K562 (cell line): ENCODE measurements at regions not wholly inside any gene's neighbourhood (a gene's known extent, or its start where the extent isn't known, plus 50 kb on each side); places are given as distances from the start of the nearest gene placed in this dataset.
A peak's percentile ranks its signal among the peaks of the same experiment; 100 is the strongest.

Source experiments
- ATAC-seq: fragments of 200-7000 bp; cut with Tn5 transposase; 3 replicates; pipeline ENCODE4 v1.9.1; 2020; ENCODE audit warnings: moderate library complexity
- BruUV-seq: library from RNA; stranded (reverse); fragments of 400-500 nt; replicated peaks from 2 replicates; lab custom pipeline; 2021; lab: Mats Ljungman, UMichigan
- CTCF ChIA-PET: fragments of 300-600 bp; formaldehyde crosslinking; extraction: SDS; loops from one replicate; lab custom pipeline; 2021; ENCODE audit warnings: low intra/inter-chr PET ratio; lab: Yijun Ruan, JAX
- POLR2A ChIA-PET: fragments of 300-600, 350-650 bp; sonication (Branson Sonifier 250); formaldehyde crosslinking; extraction: SDS; loops from one replicate; lab custom pipeline; 2021; ENCODE audit warnings: antibody characterized with exemption, inconsistent platforms; lab: Yijun Ruan, JAX
- DNase-seq, 4 experiments: peaks; one replicate each; pipeline versions ENCODE4 v3.0.0 to v3.0.0-alpha.2; 2011 to 2018; ENCODE audit warnings: low spot score in 3 of 4, mixed read lengths in 3 of 4; ENCODE audit errors: extremely low read depth in 1 of 4
- FAIRE-seq: peaks from 2 replicates; lab custom pipeline; 2011; peaks lifted over from hg19 to GRCh38; lab: Jason Lieb, UNC
- H2AFZ ChIP-seq: 2 replicates; pipeline ENCODE4 v1.6.0; 2011; ENCODE audit warnings: low read depth, low read length, control low read depth, inconsistent platforms
- H3K27ac ChIP-seq: fragments of 200-600 bp; 3 replicates; pipeline ENCODE4 v1.8.0; 2011; ENCODE audit warnings: low read depth, mild to moderate bottlenecking, control low read depth, inconsistent platforms, low read length, moderate library complexity, mixed read lengths; ENCODE audit errors: extremely low read depth
- H3K27me3 ChIP-seq, 2 experiments: fragments of 300-600 bp in 1 of 2; 2 replicates in 1 of 2; 3 replicates in 1 of 2; pipeline versions ENCODE4 v1.6.0 to v1.8.0; 2011; ENCODE audit warnings: inconsistent platforms in 2 of 2, low read length in 2 of 2, mild to moderate bottlenecking in 1 of 2, mixed read lengths in 1 of 2, moderate library complexity in 1 of 2; ENCODE audit not compliant: control insufficient read depth in 2 of 2, insufficient read depth in 2 of 2
- H3K36me3 ChIP-seq: fragments of 300-600 bp; 3 replicates; pipeline ENCODE4 v1.8.0; 2011; ENCODE audit warnings: mild to moderate bottlenecking, low read length, inconsistent platforms; ENCODE audit not compliant: control insufficient read depth, insufficient read depth
- H3K4me1 ChIP-seq, 2 experiments: fragments of 200-600 bp in 1 of 2; replicated peaks in 1 of 2; 2 replicates in 1 of 2; 3 replicates in 1 of 2; pipeline versions ENCODE4 v1.5.1 to v1.8.0; 2011; ENCODE audit warnings: inconsistent platforms in 2 of 2, low read length in 2 of 2, mild to moderate bottlenecking in 1 of 2, mixed read lengths in 1 of 2, moderate library complexity in 1 of 2; ENCODE audit not compliant: control insufficient read depth in 2 of 2, insufficient read depth in 2 of 2
- H3K4me2 ChIP-seq: 2 replicates; pipeline ENCODE4 v1.6.1; 2011; ENCODE audit warnings: low read length, control low read depth, inconsistent platforms, mixed read lengths; ENCODE audit not compliant: insufficient read depth
- H3K4me3 ChIP-seq: fragments of 200-600 bp; sonication (generic), shearing (Covaris generic); 2 replicates; pipeline ENCODE4 v1.5.1; 2016; ENCODE audit warnings: control low read depth, inconsistent platforms
- H3K79me2 ChIP-seq: fragments of 200-600 bp; 3 replicates; pipeline ENCODE4 v1.8.0; 2011; ENCODE audit warnings: low read length, inconsistent platforms; ENCODE audit not compliant: control insufficient read depth, insufficient read depth
- H3K9ac ChIP-seq, 2 experiments: 2 replicates each; pipeline versions ENCODE4 v1.6.0 to v1.6.1; 2011; ENCODE audit warnings: low read depth in 2 of 2, low read length in 2 of 2, control low read depth in 1 of 2, inconsistent platforms in 1 of 2, mild to moderate bottlenecking in 1 of 2, mixed read lengths in 1 of 2; ENCODE audit not compliant: insufficient read depth in 1 of 2
- H3K9me1 ChIP-seq: one replicate; pipeline ENCODE4 v1.6.0; 2011; ENCODE audit warnings: inconsistent platforms, mild to moderate bottlenecking, low read length, moderate library complexity; ENCODE audit not compliant: control insufficient read depth, insufficient read depth
- H3K9me3 ChIP-seq: replicated peaks from 2 replicates; pipeline ENCODE4 v1.5.1; 2011; ENCODE audit warnings: low read depth, low read length, inconsistent platforms; ENCODE audit not compliant: control insufficient read depth, insufficient read depth
- H4K20me1 ChIP-seq: replicated peaks from 2 replicates; pipeline ENCODE4 v1.6.1; 2011; ENCODE audit warnings: low read length, inconsistent platforms, mixed read lengths; ENCODE audit not compliant: control insufficient read depth, insufficient read depth
- C11orf30 ChIP-seq: fragments of 450-650 bp; IDR thresholded peaks from 2 replicates; pipeline ENCODE4 v1.6.1; 2016; ENCODE audit warnings: low read depth, mild to moderate bottlenecking
- HCFC1 ChIP-seq: IDR thresholded peaks from 2 replicates; pipeline ENCODE4 v1.6.1; 2012; ENCODE audit warnings: low read depth, low read length, improper control_type of control experiment
- MAFF ChIP-seq: IDR thresholded peaks from 2 replicates; pipeline ENCODE4 v1.6.1; 2012; ENCODE audit warnings: low read length, improper control_type of control experiment
- MAFG ChIP-seq: fragments of 450-650 bp; conservative IDR thresholded peaks from 2 replicates; pipeline ENCODE4 v1.6.1; 2016; ENCODE audit warnings: missing genetic modification characterization, missing compliant biosample characterization
- MAFK ChIP-seq: IDR thresholded peaks from 2 replicates; pipeline ENCODE4 v1.6.1; 2011; ENCODE audit warnings: low read length, improper control_type of control experiment
- RCOR1 ChIP-seq, 2 experiments: IDR thresholded peaks; 2 replicates each; pipeline ENCODE4 v1.6.1; 2012; ENCODE audit warnings: low read depth in 2 of 2, low read length in 2 of 2, borderline replicate concordance in 1 of 2, improper control_type of control experiment in 1 of 2
- ZNF316 ChIP-seq: fragments of 450-650 bp; IDR thresholded peaks from 2 replicates; pipeline ENCODE4 v1.6.1; 2016
- WGBS: fragments of 100-300 bp; shearing (Covaris generic); methylation state at CpG from one replicate; pipeline ENCODE4 v1.1.6; 2016; ENCODE audit warnings: low coverage, mixed read lengths; ENCODE audit not compliant: insufficient coverage; ENCODE audit errors: missing lambda C conversion rate; 5-methylcytosine and 5-hydroxymethylcytosine counted together
- in situ Hi-C: fragments of 300-500 bp; cut with MboI; formaldehyde crosslinking; loops from 4 replicates; pipeline ENCODE4 v1.15.0; 2018; ENCODE audit warnings: inconsistent platforms, mixed read lengths
- intact Hi-C: fragments of 100-400 bp; cut with micrococcal nuclease; formaldehyde crosslinking; loops from 2 replicates; pipeline ENCODE4 v1.14.2; 2022
- TF ChIP-seq, protein P1 (sequence below): fragments of 250-450 bp; sonication (Bioruptor Pico); IDR thresholded peaks from 2 replicates; pipeline ENCODE4 v1.8.0; 2021; ENCODE audit warnings: mild to moderate bottlenecking, moderate library complexity
- TF ChIP-seq, protein P2 (sequence below): fragments of 250-450 bp; sonication (Bioruptor Pico); IDR thresholded peaks from 2 replicates; pipeline ENCODE4 v1.8.0; 2021; ENCODE audit warnings: borderline replicate concordance, mild to moderate bottlenecking, moderate library complexity; ENCODE audit not compliant: poor library complexity, severe bottlenecking

DNA sequence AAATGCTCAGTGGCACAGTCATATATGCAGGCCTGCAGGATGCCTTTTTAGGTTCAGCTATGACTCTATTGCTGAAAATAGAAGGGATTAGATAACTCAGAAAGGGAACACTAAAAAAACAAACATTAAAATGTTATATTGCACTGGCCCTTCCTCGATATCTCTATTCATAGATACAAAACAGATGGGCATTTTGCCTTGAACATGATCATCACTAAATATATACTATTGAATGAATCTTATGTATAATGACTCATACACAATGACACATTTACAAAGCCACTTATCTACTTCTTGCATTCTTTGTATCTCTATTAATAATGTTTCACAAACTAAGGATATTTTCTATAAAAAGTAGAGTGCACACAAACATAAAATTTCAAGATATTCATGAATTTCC is 2352.8 kb upstream of the RAG2 start:
- intact Hi-C loops (no loop called here), in situ Hi-C loops (no loop called here)
- no TSS peak for BruUV-seq

DNA sequence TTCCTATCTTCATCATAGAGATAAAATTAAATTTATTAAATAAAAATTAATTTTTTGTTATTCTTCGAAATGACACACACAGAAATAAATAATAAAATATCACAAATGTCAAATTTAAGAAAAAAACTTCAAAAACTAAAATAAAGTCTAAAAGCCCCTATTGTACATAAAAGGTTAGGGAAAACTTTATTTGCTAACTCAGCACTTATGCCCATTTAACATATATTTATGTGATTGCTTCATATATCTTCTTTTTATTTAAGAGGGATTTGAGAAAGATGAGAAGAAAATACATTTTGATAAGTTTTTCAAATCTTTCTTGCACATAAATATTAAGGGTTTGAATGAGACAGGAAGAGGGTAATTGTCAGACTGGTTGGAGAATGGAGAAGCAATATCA is 2350.4 kb upstream of the RAG2 start:
- no peak for ATAC-seq
- Histone ChIP-seq H3K9me3 (no peaks in the 10 kb centered on the region), H3K27me3 (no peaks in the 10 kb centered on the region), H3K36me3 (no peaks in the 10 kb centered on the region), H3K27ac (no peak overlapping the region), H3K4me2 (no peak overlapping the region), H3K79me2 (no peaks in the 10 kb centered on the region), H3K9me1 (no peaks in the 10 kb centered on the region), H3K4me1 (no peaks in the 10 kb centered on the region), H2AFZ (no peak overlapping the region), H4K20me1 (no peaks in the 10 kb centered on the region), H3K4me3 (no peak overlapping the region), H3K9ac (no peak overlapping the region)
- TF ChIP-seq HCFC1 (no peak), ZNF316 (peak; percentile 87), MAFK (peak; percentile 94), C11orf30 (peak; percentile 68; the same call in 1 of the 2 replicates), MAFG (tag) (peak; percentile 87), MAFF (peak; percentile 83)
- TF ChIP-seq, protein P1, sequence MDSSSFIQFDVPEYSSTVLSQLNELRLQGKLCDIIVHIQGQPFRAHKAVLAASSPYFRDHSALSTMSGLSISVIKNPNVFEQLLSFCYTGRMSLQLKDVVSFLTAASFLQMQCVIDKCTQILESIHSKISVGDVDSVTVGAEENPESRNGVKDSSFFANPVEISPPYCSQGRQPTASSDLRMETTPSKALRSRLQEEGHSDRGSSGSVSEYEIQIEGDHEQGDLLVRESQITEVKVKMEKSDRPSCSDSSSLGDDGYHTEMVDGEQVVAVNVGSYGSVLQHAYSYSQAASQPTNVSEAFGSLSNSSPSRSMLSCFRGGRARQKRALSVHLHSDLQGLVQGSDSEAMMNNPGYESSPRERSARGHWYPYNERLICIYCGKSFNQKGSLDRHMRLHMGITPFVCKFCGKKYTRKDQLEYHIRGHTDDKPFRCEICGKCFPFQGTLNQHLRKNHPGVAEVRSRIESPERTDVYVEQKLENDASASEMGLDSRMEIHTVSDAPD (CRISPR knock-in tag), result no peak
- ChIA-PET POLR2A (no interaction called here), CTCF (no interaction called here)
- BruUV-seq, result no TSS peak
- DNase-seq, result no peak
- WGBS, result 0% methylated on average over 1 of the region's 1 CpG
- intact Hi-C loops (no loop called here), in situ Hi-C loops (no loop called here)
- FAIRE-seq, result no peak

More for the DNA sequence above, 2352.8 kb upstream of the RAG2 start:
- WGBS, result 0% methylated on average over 1 of the region's 1 CpG
- Histone ChIP-seq H3K4me3 (no peak overlapping the region), H3K9me3 (no peaks in the 10 kb centered on the region), H3K36me3 (no peaks in the 10 kb centered on the region), H3K4me2 (no peak overlapping the region), H3K9me1 (no peaks in the 10 kb centered on the region), H3K4me1 (no peaks in the 10 kb centered on the region), H2AFZ (no peak overlapping the region), H3K27me3 (no peaks in the 10 kb centered on the region), H3K9ac (no peak overlapping the region), H3K79me2 (no peaks in the 10 kb centered on the region), H3K27ac (no peak overlapping the region), H4K20me1 (no peaks in the 10 kb centered on the region)
- ChIA-PET CTCF (no interaction called here), POLR2A (no interaction called here)
- ATAC-seq, result no peak
- DNase-seq, result no peak
- TF ChIP-seq RCOR1 (IDR thresholded peaks at IDR 0.05; ENCODE audit: borderline replicate concordance in 1 of 2, low read depth in 2 of 2, low read length in 2 of 2), result no peak
- TF ChIP-seq, protein P2, sequence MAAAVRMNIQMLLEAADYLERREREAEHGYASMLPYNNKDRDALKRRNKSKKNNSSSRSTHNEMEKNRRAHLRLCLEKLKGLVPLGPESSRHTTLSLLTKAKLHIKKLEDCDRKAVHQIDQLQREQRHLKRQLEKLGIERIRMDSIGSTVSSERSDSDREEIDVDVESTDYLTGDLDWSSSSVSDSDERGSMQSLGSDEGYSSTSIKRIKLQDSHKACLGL, result no peak
- no peak for FAIRE-seq
